K562 (cell line): ENCODE measurements at regions not wholly inside any gene's neighbourhood (a gene's known extent, or its start where the extent isn't known, plus 50 kb on each side); places are given as distances from the start of the nearest gene placed in this dataset.

ENCODE experiments used
- ATAC-seq: fragments of 200-7000 bp; cut with Tn5 transposase; 3 replicates; pipeline ENCODE4 v1.9.1; 2020; ENCODE audit warnings: moderate library complexity
- BruUV-seq: library from RNA; stranded (reverse); fragments of 400-500 nt; replicated peaks from 2 replicates; lab custom pipeline; 2021; lab: Mats Ljungman, UMichigan
- CTCF ChIA-PET: fragments of 300-600 bp; formaldehyde crosslinking; extraction: SDS; loops from one replicate; lab custom pipeline; 2021; ENCODE audit warnings: low intra/inter-chr PET ratio; lab: Yijun Ruan, JAX
- POLR2A ChIA-PET: fragments of 300-600, 350-650 bp; sonication (Branson Sonifier 250); formaldehyde crosslinking; extraction: SDS; loops from one replicate; lab custom pipeline; 2021; ENCODE audit warnings: antibody characterized with exemption, inconsistent platforms; lab: Yijun Ruan, JAX
- DNase-seq, 4 experiments: peaks; one replicate each; pipeline versions ENCODE4 v3.0.0 to v3.0.0-alpha.2; 2011 to 2018; ENCODE audit warnings: low spot score in 3 of 4, mixed read lengths in 3 of 4; ENCODE audit errors: extremely low read depth in 1 of 4
- FAIRE-seq: peaks from 2 replicates; lab custom pipeline; 2011; peaks lifted over from hg19 to GRCh38; lab: Jason Lieb, UNC
- H2AFZ ChIP-seq: 2 replicates; pipeline ENCODE4 v1.6.0; 2011; ENCODE audit warnings: low read depth, low read length, control low read depth, inconsistent platforms
- H3K27ac ChIP-seq: fragments of 200-600 bp; 3 replicates; pipeline ENCODE4 v1.8.0; 2011; ENCODE audit warnings: low read depth, mild to moderate bottlenecking, control low read depth, inconsistent platforms, low read length, moderate library complexity, mixed read lengths; ENCODE audit errors: extremely low read depth
- H3K27me3 ChIP-seq, 2 experiments: fragments of 300-600 bp in 1 of 2; 2 replicates in 1 of 2; 3 replicates in 1 of 2; pipeline versions ENCODE4 v1.6.0 to v1.8.0; 2011; ENCODE audit warnings: inconsistent platforms in 2 of 2, low read length in 2 of 2, mild to moderate bottlenecking in 1 of 2, mixed read lengths in 1 of 2, moderate library complexity in 1 of 2; ENCODE audit not compliant: control insufficient read depth in 2 of 2, insufficient read depth in 2 of 2
- H3K36me3 ChIP-seq: fragments of 300-600 bp; 3 replicates; pipeline ENCODE4 v1.8.0; 2011; ENCODE audit warnings: mild to moderate bottlenecking, low read length, inconsistent platforms; ENCODE audit not compliant: control insufficient read depth, insufficient read depth
- H3K4me1 ChIP-seq, 2 experiments: fragments of 200-600 bp in 1 of 2; replicated peaks in 1 of 2; 2 replicates in 1 of 2; 3 replicates in 1 of 2; pipeline versions ENCODE4 v1.5.1 to v1.8.0; 2011; ENCODE audit warnings: inconsistent platforms in 2 of 2, low read length in 2 of 2, mild to moderate bottlenecking in 1 of 2, mixed read lengths in 1 of 2, moderate library complexity in 1 of 2; ENCODE audit not compliant: control insufficient read depth in 2 of 2, insufficient read depth in 2 of 2
- H3K4me2 ChIP-seq: 2 replicates; pipeline ENCODE4 v1.6.1; 2011; ENCODE audit warnings: low read length, control low read depth, inconsistent platforms, mixed read lengths; ENCODE audit not compliant: insufficient read depth
- H3K4me3 ChIP-seq: fragments of 200-600 bp; sonication (generic), shearing (Covaris generic); 2 replicates; pipeline ENCODE4 v1.5.1; 2016; ENCODE audit warnings: control low read depth, inconsistent platforms
- H3K79me2 ChIP-seq: fragments of 200-600 bp; 3 replicates; pipeline ENCODE4 v1.8.0; 2011; ENCODE audit warnings: low read length, inconsistent platforms; ENCODE audit not compliant: control insufficient read depth, insufficient read depth
- H3K9ac ChIP-seq, 2 experiments: 2 replicates each; pipeline versions ENCODE4 v1.6.0 to v1.6.1; 2011; ENCODE audit warnings: low read depth in 2 of 2, low read length in 2 of 2, control low read depth in 1 of 2, inconsistent platforms in 1 of 2, mild to moderate bottlenecking in 1 of 2, mixed read lengths in 1 of 2; ENCODE audit not compliant: insufficient read depth in 1 of 2
- H3K9me1 ChIP-seq: one replicate; pipeline ENCODE4 v1.6.0; 2011; ENCODE audit warnings: inconsistent platforms, mild to moderate bottlenecking, low read length, moderate library complexity; ENCODE audit not compliant: control insufficient read depth, insufficient read depth
- H3K9me3 ChIP-seq: replicated peaks from 2 replicates; pipeline ENCODE4 v1.5.1; 2011; ENCODE audit warnings: low read depth, low read length, inconsistent platforms; ENCODE audit not compliant: control insufficient read depth, insufficient read depth
- H4K20me1 ChIP-seq: replicated peaks from 2 replicates; pipeline ENCODE4 v1.6.1; 2011; ENCODE audit warnings: low read length, inconsistent platforms, mixed read lengths; ENCODE audit not compliant: control insufficient read depth, insufficient read depth
- BCOR ChIP-seq: fragments of 450-650 bp; IDR thresholded peaks from 2 replicates; pipeline ENCODE4 v1.6.1; 2016
- MTA2 ChIP-seq: fragments of 450-650 bp; IDR thresholded peaks from 2 replicates; pipeline ENCODE4 v1.6.1; 2016; ENCODE audit warnings: low read depth
- MYC ChIP-seq, 2 experiments: fragments of 250-450 bp in 1 of 2; sonication (Bioruptor Pico) in 1 of 2; IDR thresholded peaks; 2 replicates each; pipeline versions ENCODE4 v1.5.1 to v1.6.1; 2012 to 2021; ENCODE audit warnings: low read depth in 2 of 2, borderline replicate concordance in 1 of 2, improper control_type of control experiment in 1 of 2, low read length in 1 of 2, mild to moderate bottlenecking in 1 of 2, moderate library complexity in 1 of 2
- PML ChIP-seq: IDR thresholded peaks from 2 replicates; pipeline ENCODE4 v1.6.1; 2012; ENCODE audit warnings: low read length, inconsistent platforms
- PYGO2 ChIP-seq: fragments of 450-650 bp; IDR thresholded peaks from 2 replicates; pipeline ENCODE4 v1.6.1; 2016; ENCODE audit warnings: mild to moderate bottlenecking, missing genetic modification characterization, moderate library complexity, missing compliant biosample characterization
- RBM25 ChIP-seq: fragments of 200-400 bp; formaldehyde crosslinking; IDR thresholded peaks from 2 replicates; pipeline ENCODE4 v1.6.1; 2018; ENCODE audit warnings: low read length, low read depth, moderate library complexity; ENCODE audit not compliant: severe bottlenecking
- TCF7L2 ChIP-seq: fragments of 150-350 bp; IDR thresholded peaks from 2 replicates; pipeline ENCODE4 v1.6.1; 2016; ENCODE audit warnings: low read depth, mild to moderate bottlenecking, low read length, moderate library complexity
- WGBS: fragments of 100-300 bp; shearing (Covaris generic); methylation state at CpG from one replicate; pipeline ENCODE4 v1.1.6; 2016; ENCODE audit warnings: low coverage, mixed read lengths; ENCODE audit not compliant: insufficient coverage; ENCODE audit errors: missing lambda C conversion rate; 5-methylcytosine and 5-hydroxymethylcytosine counted together
- in situ Hi-C: fragments of 300-500 bp; cut with MboI; formaldehyde crosslinking; loops from 4 replicates; pipeline ENCODE4 v1.15.0; 2018; ENCODE audit warnings: inconsistent platforms, mixed read lengths
- intact Hi-C: fragments of 100-400 bp; cut with micrococcal nuclease; formaldehyde crosslinking; loops from 2 replicates; pipeline ENCODE4 v1.14.2; 2022
- TF ChIP-seq, protein P1 (sequence below), 3 experiments: fragments of 200-800 bp in 1 of 3; sonication (Bioruptor generic) in 1 of 3; sonication (generic) in 1 of 3; formaldehyde crosslinking in 1 of 3; IDR thresholded peaks; 2 replicates each; pipeline versions ENCODE4 v1.6.1 to v1.8.0; 2016 to 2022; ENCODE audit warnings: mild to moderate bottlenecking in 2 of 3, missing compliant biosample characterization in 2 of 3, missing genetic modification characterization in 2 of 3, missing genetic modification reagents in 1 of 3
- TF ChIP-seq, protein P2 (sequence below): sonication (generic); formaldehyde crosslinking; IDR thresholded peaks from 2 replicates; pipeline ENCODE4 v1.8.1; 2023; ENCODE audit warnings: mild to moderate bottlenecking, missing genetic modification reagents

GRCh38 chr9:94033383-94033782, 50.9 kb upstream of the PTPDC1 start:
- Histone ChIP-seq H3K9me1 (no peaks in the 10 kb centered on the region), H4K20me1 (no peaks in the 10 kb centered on the region), H3K27me3 (no peaks in the 10 kb centered on the region), H3K9me3 (no peaks in the 10 kb centered on the region), H3K4me1 (peaks cover 8 to 12% of the 10 kb centered on the region in 2 experiments; a peak in 4 of 5 replicates), H3K27ac (no peak overlapping the region), H3K4me2 (no peak overlapping the region), H3K4me3 (no peak overlapping the region), H3K36me3 (no peaks in the 10 kb centered on the region; the same call in 2 of the 3 replicates), H3K79me2 (peaks cover 16% of the 10 kb centered on the region; the same call in 2 of the 3 replicates), H2AFZ (no peak overlapping the region), H3K9ac (no peak overlapping the region)
- intact Hi-C loops: no loop called here
- TF ChIP-seq BCOR (0 out of 2 replicates have a peak, but pooled peaks have one; percentile 22), PML (no peak), PYGO2 (tag) (no peak), RBM25 (peak; percentile 65), MYC (IDR thresholded peaks at IDR 0.05; ENCODE audit: low read depth, low read length) (no peak), MYC (CRISPR knock-in tag; IDR thresholded peaks at IDR 0.05; ENCODE audit: borderline replicate concordance, low read depth) (no peak), TCF7L2 (no peak), MTA2 (no peak)
- TF ChIP-seq, protein P1, sequence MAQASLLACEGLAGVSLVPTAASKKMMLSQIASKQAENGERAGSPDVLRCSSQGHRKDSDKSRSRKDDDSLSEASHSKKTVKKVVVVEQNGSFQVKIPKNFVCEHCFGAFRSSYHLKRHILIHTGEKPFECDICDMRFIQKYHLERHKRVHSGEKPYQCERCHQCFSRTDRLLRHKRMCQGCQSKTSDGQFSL (CRISPR knock-in tag; IDR thresholded peaks at IDR 0.05): no peak
- TF ChIP-seq, protein P1 (tag; IDR thresholded peaks at IDR 0.05): no peak
- TF ChIP-seq, protein P2, sequence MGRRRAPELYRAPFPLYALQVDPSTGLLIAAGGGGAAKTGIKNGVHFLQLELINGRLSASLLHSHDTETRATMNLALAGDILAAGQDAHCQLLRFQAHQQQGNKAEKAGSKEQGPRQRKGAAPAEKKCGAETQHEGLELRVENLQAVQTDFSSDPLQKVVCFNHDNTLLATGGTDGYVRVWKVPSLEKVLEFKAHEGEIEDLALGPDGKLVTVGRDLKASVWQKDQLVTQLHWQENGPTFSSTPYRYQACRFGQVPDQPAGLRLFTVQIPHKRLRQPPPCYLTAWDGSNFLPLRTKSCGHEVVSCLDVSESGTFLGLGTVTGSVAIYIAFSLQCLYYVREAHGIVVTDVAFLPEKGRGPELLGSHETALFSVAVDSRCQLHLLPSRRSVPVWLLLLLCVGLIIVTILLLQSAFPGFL: no peak
- 50% methylated on average over 3 of the region's 3 CpGs for WGBS
- DNase-seq: no peak
- ChIA-PET POLR2A (no interaction called here), CTCF (no interaction called here)
- no TSS peak for BruUV-seq
- ATAC-seq: no peak
- in situ Hi-C loops: no loop called here
- FAIRE-seq: no peak
